IMR-90 (cell line): ENCODE measurements at regions not wholly inside any gene's neighbourhood (a gene's known extent, or its start where the extent isn't known, plus 50 kb on each side); places are given as distances from the start of the nearest gene placed in this dataset.

Experiments
- ATAC-seq: fragments of 200-7000 bp; cut with Tn5 transposase; 2 replicates; pipeline ENCODE4 v1.9.1; 2020; ENCODE audit warnings: low read depth, mild to moderate bottlenecking, moderate library complexity
- BruUV-seq: library from RNA; stranded (reverse); fragments of 400-500 nt; replicated peaks from 2 replicates; lab custom pipeline; 2021; lab: Mats Ljungman, UMichigan
- CTCF ChIA-PET: fragments of 300-600 bp; formaldehyde crosslinking; extraction: SDS; loops from one replicate; lab custom pipeline; 2021; ENCODE audit warnings: antibody characterized with exemption; lab: Yijun Ruan, JAX
- POLR2A ChIA-PET: fragments of 300-600 bp; sonication (Branson Sonifier 250); formaldehyde crosslinking; loops from one replicate; lab custom pipeline; 2022; ENCODE audit warnings: antibody characterized with exemption; ENCODE audit not compliant: unreplicated experiment; lab: Charles Lee
- DNase-seq: peaks from one replicate; pipeline ENCODE4 v3.0.0; 2013
- H2AFZ ChIP-seq: replicated peaks from 2 replicates; pipeline ENCODE3; 2013; ENCODE audit warnings: low read length, mild to moderate bottlenecking; ENCODE audit not compliant: poor library complexity
- H2AK5ac ChIP-seq: 2 replicates; pipeline ENCODE4 v1.6.1; 2013; ENCODE audit warnings: low read depth, low read length, inconsistent platforms
- H2AK9ac ChIP-seq: replicated peaks from 2 replicates; pipeline ENCODE3; 2013; ENCODE audit warnings: mild to moderate bottlenecking, low read depth, low read length, moderate library complexity; ENCODE audit not compliant: poor library complexity
- H2BK120ac ChIP-seq: 2 replicates; pipeline ENCODE4 v1.6.1; 2013; ENCODE audit warnings: low read depth, low read length, inconsistent platforms
- H2BK15ac ChIP-seq: 3 replicates; pipeline ENCODE4 v1.6.1; 2013; ENCODE audit warnings: low read depth, low read length, inconsistent platforms
- H2BK20ac ChIP-seq: 2 replicates; pipeline ENCODE4 v1.6.1; 2013; ENCODE audit warnings: low read depth, mild to moderate bottlenecking, inconsistent platforms, low read length, moderate library complexity
- H2BK5ac ChIP-seq: 2 replicates; pipeline ENCODE4 v1.6.1; 2013; ENCODE audit warnings: mild to moderate bottlenecking, low read depth, low read length, inconsistent platforms; ENCODE audit not compliant: poor library complexity, severe bottlenecking
- H3K14ac ChIP-seq: replicated peaks from 2 replicates; pipeline ENCODE4 v1.6.1; 2013; ENCODE audit warnings: low read depth, low read length, inconsistent platforms
- H3K18ac ChIP-seq: 2 replicates; pipeline ENCODE4 v1.6.1; 2013; ENCODE audit warnings: low read depth, low read length, control low read depth
- H3K23ac ChIP-seq: 2 replicates; pipeline ENCODE4 v1.6.1; 2013; ENCODE audit warnings: low read depth, low read length, inconsistent platforms
- H3K27ac ChIP-seq: 2 replicates; pipeline ENCODE4 v1.5.1; 2013; ENCODE audit warnings: mild to moderate bottlenecking, control low read depth, low read length; ENCODE audit not compliant: insufficient read depth
- H3K27me3 ChIP-seq: 2 replicates; pipeline ENCODE4 v1.6.1; 2013; ENCODE audit warnings: low read length; ENCODE audit not compliant: control insufficient read depth, insufficient read depth
- H3K36me3 ChIP-seq: 2 replicates; pipeline ENCODE4 v1.6.1; 2013; ENCODE audit warnings: low read length, mixed read lengths; ENCODE audit not compliant: control insufficient read depth, insufficient read depth
- H3K4ac ChIP-seq: 2 replicates; pipeline ENCODE4 v1.6.1; 2013; ENCODE audit warnings: low read depth, low read length, inconsistent platforms
- H3K4me1 ChIP-seq: 2 replicates; pipeline ENCODE4 v1.6.1; 2013; ENCODE audit warnings: low read length, mixed read lengths; ENCODE audit not compliant: control insufficient read depth, insufficient read depth
- H3K4me2 ChIP-seq: 2 replicates; pipeline ENCODE4 v1.6.1; 2013; ENCODE audit warnings: low read depth, mild to moderate bottlenecking, control low read depth, low read length, moderate library complexity
- H3K4me3 ChIP-seq: 2 replicates; pipeline ENCODE4 v1.5.1; 2013; ENCODE audit warnings: low read depth, mild to moderate bottlenecking, control low read depth, low read length, moderate library complexity; ENCODE audit not compliant: insufficient read depth
- H3K56ac ChIP-seq: 2 replicates; pipeline ENCODE4 v1.6.1; 2013; ENCODE audit warnings: low read length, inconsistent platforms; ENCODE audit not compliant: insufficient read depth; ENCODE audit errors: extremely low read depth
- H3K79me1 ChIP-seq, 2 experiments: 2 replicates each; pipeline ENCODE4 v1.6.1; 2013; ENCODE audit warnings: low read length in 2 of 2, inconsistent platforms in 1 of 2, low read depth in 1 of 2
- H3K9ac ChIP-seq: 2 replicates; pipeline ENCODE4 v1.6.1; 2013; ENCODE audit warnings: low read depth, low read length, control low read depth
- H3K9me1 ChIP-seq: 2 replicates; pipeline ENCODE4 v1.6.1; 2013; ENCODE audit warnings: low read length, inconsistent platforms; ENCODE audit not compliant: insufficient read depth
- H3K9me3 ChIP-seq: 2 replicates; pipeline ENCODE4 v1.6.1; 2013; ENCODE audit warnings: low read length; ENCODE audit not compliant: control insufficient read depth, insufficient read depth
- H4K20me1 ChIP-seq: 2 replicates; pipeline ENCODE4 v1.6.1; 2013; ENCODE audit warnings: low read length, inconsistent platforms; ENCODE audit not compliant: insufficient read depth
- H4K5ac ChIP-seq: 2 replicates; pipeline ENCODE4 v1.6.1; 2013; ENCODE audit warnings: mild to moderate bottlenecking, low read depth, low read length, control low read depth
- H4K8ac ChIP-seq, 2 experiments: 2 replicates each; pipeline ENCODE4 v1.6.1; 2013; ENCODE audit warnings: low read depth in 2 of 2, low read length in 2 of 2, control low read depth in 1 of 2, inconsistent platforms in 1 of 2
- H4K91ac ChIP-seq: 2 replicates; pipeline ENCODE4 v1.6.1; 2013; ENCODE audit warnings: low read depth, low read length, inconsistent platforms; ENCODE audit not compliant: insufficient read depth
- CEBPB ChIP-seq: IDR thresholded peaks from 2 replicates; pipeline ENCODE4 v1.6.1; 2012; ENCODE audit warnings: low read depth, low read length, improper control_type of control experiment
- FOS ChIP-seq: fragments of 150-350 bp; IDR thresholded peaks from 2 replicates; pipeline ENCODE4 v1.6.1; 2016; ENCODE audit warnings: low read depth, low read length
- MAFK ChIP-seq: IDR thresholded peaks from 2 replicates; pipeline ENCODE4 v1.6.1; 2012; ENCODE audit warnings: low read depth, low read length, improper control_type of control experiment
- MAZ ChIP-seq: IDR thresholded peaks from 2 replicates; pipeline ENCODE4 v1.6.1; 2012; ENCODE audit warnings: low read depth, mild to moderate bottlenecking, low read length, improper control_type of control experiment, moderate library complexity, borderline replicate concordance
- WGBS, 2 experiments: methylation state at CpG; one replicate each; pipeline versions ENCODE4 v1.1.5 to v1.1.7; 2013; ENCODE audit warnings: missing lambda C conversion rate in 2 of 2; ENCODE audit not compliant: insufficient read length in 1 of 2; ENCODE audit errors: extremely low coverage in 2 of 2; 5-methylcytosine and 5-hydroxymethylcytosine counted together
- dilution Hi-C: fragments of 300-500 bp; cut with HindIII; formaldehyde crosslinking; loops from one replicate; pipeline ENCODE4 v1.14.3; 2018; ENCODE audit warnings: low sequenced_read_pairs; ENCODE audit not compliant: unreplicated experiment
- in situ Hi-C: fragments of 300-500 bp; cut with MboI; formaldehyde crosslinking; loops from 3 replicates; pipeline ENCODE4 v1.14.3; 2019; ENCODE audit warnings: low sequenced_read_pairs, inconsistent platforms, mixed read lengths
- intact Hi-C: fragments of 100-400 bp; cut with micrococcal nuclease; formaldehyde crosslinking; loops from 2 replicates; pipeline ENCODE4 v1.10.0; 2022

DNA sequence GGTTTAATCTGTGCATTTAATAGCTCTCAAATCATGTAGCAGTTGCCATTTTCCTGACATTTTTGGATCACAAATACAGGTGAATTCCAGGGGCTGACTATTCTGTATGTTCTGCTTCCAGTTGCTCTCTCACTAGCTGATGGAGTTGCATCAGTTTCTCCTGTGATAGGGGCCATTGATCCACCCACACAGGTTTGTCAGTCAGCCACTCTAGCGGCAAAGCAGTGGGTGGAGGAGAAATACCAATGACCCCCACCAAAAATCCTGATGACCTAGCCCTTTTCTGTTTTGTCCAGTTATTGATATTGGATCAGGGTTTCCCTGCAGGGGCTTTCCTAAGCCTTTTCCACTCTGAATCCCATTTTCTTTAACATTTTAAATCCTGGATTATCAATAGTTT is 72.3 kb upstream of the BTN3A2 start:
- TF ChIP-seq CEBPB (no peak), MAFK (no peak), FOS (no peak), MAZ (no peak)

More for the DNA sequence above, 72.3 kb upstream of the BTN3A2 start:
- ChIA-PET CTCF (no interaction called here), POLR2A (no interaction called here)
- Histone ChIP-seq H2AK9ac (no peak overlapping the region), H3K14ac (no peak overlapping the region), H4K8ac (no peak overlapping the region), H3K27me3 (no peaks in the 10 kb centered on the region), H2BK15ac (no peak overlapping the region), H3K4me2 (no peak overlapping the region), H4K20me1 (no peaks in the 10 kb centered on the region), H3K23ac (no peak overlapping the region), H3K9ac (no peak overlapping the region), H3K9me3 (no peaks in the 10 kb centered on the region), H2BK120ac (no peak overlapping the region), H2AK5ac (no peak overlapping the region), H3K56ac (no peak overlapping the region), H4K91ac (no peak overlapping the region), H3K4me3 (no peak overlapping the region), H3K4ac (no peak overlapping the region), H3K79me1 (no peaks in the 10 kb centered on the region), H2BK5ac (no peak overlapping the region), H3K27ac (no peak overlapping the region), H4K5ac (no peak overlapping the region), H3K18ac (no peak overlapping the region), H3K36me3 (no peaks in the 10 kb centered on the region), H3K9me1 (peaks cover 6% of the 10 kb centered on the region), H2BK20ac (no peak overlapping the region), H3K4me1 (peaks cover 7% of the 10 kb centered on the region; the same call in 1 of the 2 replicates), H2AFZ (no peak overlapping the region)
- no peak for DNase-seq
- intact Hi-C loops (no loop called here), dilution Hi-C loops (no loop called here), in situ Hi-C loops (loop anchor here (25.0 kb wide), 1 partner anchor 845 kb away; a partner anchor contains a TSS)
- no peak for ATAC-seq
- no CpG with 5 or more reads among the region's 1 CpG for WGBS, 2 experiments
- no TSS peak for BruUV-seq
